ENCODE measurements at regions not wholly inside any gene's neighbourhood (a gene's known extent, or its start where the extent isn't known, plus 50 kb on each side); places are given as distances from the start of the nearest gene placed in this dataset.

GRCh38 chr2:200099256-200099655, 143.9 kb downstream of the MAIP1 start:
- no peak for TF ChIP-seq YY1 (IDR thresholded peaks at IDR 0.05; ENCODE audit: insufficient read depth, insufficient read length)
- TF ChIP-seq SUZ12 (IDR thresholded peaks at IDR 0.05; ENCODE audit: extremely low read depth, insufficient read depth, insufficient read length): no peak
- no peak for TF ChIP-seq ZNF274 (IDR thresholded peaks at IDR 0.05; ENCODE audit: low read depth, low read length)
